Duodenal mucosa (tissue), 2 donors: ENCODE measurements at regions not wholly inside any gene's neighbourhood (a gene's known extent, or its start where the extent isn't known, plus 50 kb on each side); places are given as distances from the start of the nearest gene placed in this dataset.
A peak's percentile ranks its signal among the peaks of the same experiment; 100 is the strongest.

ENCODE experiments used
- H3K27ac ChIP-seq: one replicate; pipeline ENCODE4 v1.7.0; 2013; ENCODE audit warnings: low read depth, low read length
- H3K27me3 ChIP-seq, 2 donors: one replicate each; pipeline ENCODE4 v1.7.0; 2013; ENCODE audit warnings: low read length in 2 of 2, control low read depth in 1 of 2; ENCODE audit not compliant: insufficient read depth in 2 of 2, control insufficient read depth in 1 of 2
- H3K36me3 ChIP-seq, 2 donors: one replicate each; pipeline ENCODE4 v1.7.0; 2013; ENCODE audit warnings: low read length in 2 of 2, control low read depth in 1 of 2; ENCODE audit not compliant: insufficient read depth in 2 of 2, control insufficient read depth in 1 of 2
- H3K4me1 ChIP-seq, 2 donors: one replicate each; pipeline ENCODE4 v1.7.0; 2013; ENCODE audit warnings: low read length in 2 of 2, control low read depth in 1 of 2; ENCODE audit not compliant: insufficient read depth in 2 of 2, control insufficient read depth in 1 of 2
- H3K4me3 ChIP-seq, 2 donors: one replicate each; pipeline ENCODE4 v1.7.0; 2013; ENCODE audit warnings: low read length in 2 of 2, low read depth in 1 of 2
- H3K9ac ChIP-seq, 2 donors: one replicate each; pipeline ENCODE4 v1.7.0; 2013; ENCODE audit warnings: low read length in 2 of 2, low read depth in 1 of 2
- H3K9me3 ChIP-seq, 2 donors: one replicate each; pipeline ENCODE4 v1.7.0; 2013; ENCODE audit warnings: low read length in 2 of 2, control low read depth in 1 of 2; ENCODE audit not compliant: control insufficient read depth in 1 of 2

GRCh38 chr2:8531481-8531880, 150.4 kb upstream of the ID2 start:
- Histone ChIP-seq H3K27me3 (no peaks in the 10 kb centered on the region), H3K9ac (no peak overlapping the region), H3K36me3 (no peaks in the 10 kb centered on the region), H3K9me3 (peaks cover 5 to 10% of the 10 kb centered on the region in 2 donors), H3K4me3 (no peak overlapping the region), H3K27ac (no peak overlapping the region), H3K4me1 (peaks cover 22 to 28% of the 10 kb centered on the region in 2 donors)

GRCh38 chr2:8532438-8532837, 149.4 kb upstream of the ID2 start:
- Histone ChIP-seq H3K27ac (no peak overlapping the region), H3K9me3 (peaks cover 5 to 10% of the 10 kb centered on the region in 2 donors), H3K4me3 (no peak overlapping the region), H3K9ac (no peak overlapping the region), H3K27me3 (no peaks in the 10 kb centered on the region), H3K36me3 (no peaks in the 10 kb centered on the region), H3K4me1 (peaks cover 13 to 19% of the 10 kb centered on the region in 2 donors)

GRCh38 chr2:8533923-8534322, 147.9 kb upstream of the ID2 start:
- Histone ChIP-seq H3K9ac (no peak overlapping the region), H3K36me3 (no peaks in the 10 kb centered on the region), H3K4me1 (peaks cover 9 to 20% of the 10 kb centered on the region in 2 donors), H3K27me3 (no peaks in the 10 kb centered on the region), H3K9me3 (peaks cover 5 to 10% of the 10 kb centered on the region in 2 donors), H3K4me3 (no peak overlapping the region), H3K27ac (no peak overlapping the region)

GRCh38 chr2:8534386-8534728, 147.5 kb upstream of the ID2 start:
- no peak overlapping the region for H3K9ac ChIP-seq
- peaks cover 13 to 24% of the 10 kb centered on the region in 2 donors for H3K4me1 ChIP-seq
- H3K36me3 ChIP-seq: no peaks in the 10 kb centered on the region
- no peak overlapping the region for H3K4me3 ChIP-seq
- H3K27ac ChIP-seq: no peak overlapping the region
- peaks cover 5 to 10% of the 10 kb centered on the region in 2 donors for H3K9me3 ChIP-seq
- H3K27me3 ChIP-seq: no peaks in the 10 kb centered on the region

- H3K4me1 ChIP-seq: peaks cover 18 to 29% of the 10 kb centered on the region in 2 donors
Measured at GRCh38 chr2:8534729-8535468, 147.0 kb upstream of the ID2 start.

GRCh38 chr2:8535469-8535795, 146.4 kb upstream of the ID2 start:
- Histone ChIP-seq H3K9ac (no peak overlapping the region), H3K4me1 (peaks cover 24 to 33% of the 10 kb centered on the region in 2 donors), H3K27me3 (no peaks in the 10 kb centered on the region), H3K4me3 (no peak overlapping the region), H3K27ac (no peak overlapping the region), H3K9me3 (peaks cover 5 to 10% of the 10 kb centered on the region in 2 donors), H3K36me3 (no peaks in the 10 kb centered on the region)

More at GRCh38 chr2:8534729-8535468, 147.0 kb upstream of the ID2 start:
- no peak overlapping the region for H3K4me3 ChIP-seq
- H3K9ac ChIP-seq: no peak overlapping the region
- peaks cover 5 to 10% of the 10 kb centered on the region in 2 donors for H3K9me3 ChIP-seq
- no peaks in the 10 kb centered on the region for H3K36me3 ChIP-seq
- peak overlapping the region; percentile 45 for H3K27ac ChIP-seq
- H3K27me3 ChIP-seq: no peaks in the 10 kb centered on the region

GRCh38 chr2:8535821-8536685, 145.8 kb upstream of the ID2 start:
- Histone ChIP-seq H3K36me3 (no peaks in the 10 kb centered on the region), H3K9ac (no peak overlapping the region), H3K9me3 (peaks cover 5 to 10% of the 10 kb centered on the region in 2 donors), H3K27me3 (no peaks in the 10 kb centered on the region), H3K4me1 (peaks cover 29 to 33% of the 10 kb centered on the region in 2 donors), H3K4me3 (no peak overlapping the region), H3K27ac (no peak overlapping the region)

GRCh38 chr2:8536686-8537561, 144.9 kb upstream of the ID2 start:
- H3K9ac ChIP-seq: no peak overlapping the region
- H3K27me3 ChIP-seq: no peaks in the 10 kb centered on the region
- H3K36me3 ChIP-seq: no peaks in the 10 kb centered on the region
- H3K27ac ChIP-seq: no peak overlapping the region
- H3K4me1 ChIP-seq: peaks cover 29 to 33% of the 10 kb centered on the region in 2 donors
- no peak overlapping the region for H3K4me3 ChIP-seq
- peaks cover 0 to 2% of the 10 kb centered on the region in 2 donors for H3K9me3 ChIP-seq

- no peaks in the 10 kb centered on the region for H3K9me3 ChIP-seq
- no peak overlapping the region for H3K4me3 ChIP-seq
- H3K27me3 ChIP-seq: no peaks in the 10 kb centered on the region
- no peaks in the 10 kb centered on the region for H3K36me3 ChIP-seq
- H3K4me1 ChIP-seq: peaks cover 29 to 33% of the 10 kb centered on the region in 2 donors
- H3K9ac ChIP-seq: no peak overlapping the region
- no peak overlapping the region for H3K27ac ChIP-seq
Measured at GRCh38 chr2:8537562-8538155, 144.2 kb upstream of the ID2 start.
